Tibial nerve (tissue), 3 donors: ENCODE measurements at regions not wholly inside any gene's neighbourhood (a gene's known extent, or its start where the extent isn't known, plus 50 kb on each side); places are given as distances from the start of the nearest gene placed in this dataset.

Experiments
- CTCF ChIP-seq, 5 experiments: fragments of 200-600 bp in 3 of 5; fragments of 450-650 bp in 2 of 5; sonication (generic) in 3 of 5; IDR thresholded peaks; one replicate each; pipeline ENCODE4 v1.5.1; 2016 to 2019; ENCODE audit warnings: antibody characterized with exemption in 5 of 5, mild to moderate bottlenecking in 3 of 5, moderate library complexity in 2 of 5
- POLR2A ChIP-seq, 2 donors: fragments of 450-650 bp; IDR thresholded peaks; one replicate each; pipeline ENCODE4 v1.6.1; 2017; ENCODE audit warnings: antibody characterized with exemption in 2 of 2, mild to moderate bottlenecking in 2 of 2, moderate library complexity in 2 of 2

- no peak for TF ChIP-seq POLR2A (IDR thresholded peaks at IDR 0.05)
- no peak for TF ChIP-seq CTCF (IDR thresholded peaks at IDR 0.05)
Measured at GRCh38 chr9:20227166-20227874, 395.0 kb downstream of the MLLT3 start.
